ENCODE measurements at regions not wholly inside any gene's neighbourhood (a gene's known extent, or its start where the extent isn't known, plus 50 kb on each side); places are given as distances from the start of the nearest gene placed in this dataset.
"Not testable (repeated sequence)": the region's sequence is repeated elsewhere in the genome, so short reads cannot be mapped to it uniquely, and the experiment has no call there.

DNA sequence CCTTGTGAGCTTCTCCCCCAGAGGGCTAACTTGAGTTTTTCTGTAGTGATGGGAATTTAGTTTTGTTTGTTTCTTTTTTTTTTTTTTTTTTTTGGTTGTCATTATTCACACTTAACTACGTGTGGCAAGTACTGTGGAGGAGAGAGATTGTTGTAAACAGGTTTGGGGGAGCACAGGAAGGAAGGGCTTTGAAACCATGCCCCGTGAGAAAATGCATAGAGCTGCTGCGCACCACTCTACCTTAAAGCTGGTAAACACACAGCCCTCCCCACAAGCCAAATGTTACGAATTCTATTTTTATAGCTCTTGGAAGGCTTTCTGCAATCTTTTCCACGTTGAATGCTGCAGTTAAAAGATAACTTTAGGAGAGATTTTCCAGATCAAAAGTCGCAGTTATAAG is 76.2 kb downstream of the ZNF22 start:
- Histone ChIP-seq H3K27me3 (no peaks in the 10 kb centered on the region), H4K20me1 (no peaks in the 10 kb centered on the region), H3K9ac (no peak overlapping the region), H3K27ac (no peak overlapping the region), H3K4me3 (no peak overlapping the region), H3K4me1 (peaks cover 9% of the 10 kb centered on the region), H3K4me2 (peak overlapping the region; percentile 36), H3K36me3 (no peaks in the 10 kb centered on the region), H3K9me3 (peaks cover 16% of the 10 kb centered on the region)
- TF ChIP-seq Cebpa-rat (IDR thresholded peaks at IDR 0.05), result no peak

DNA sequence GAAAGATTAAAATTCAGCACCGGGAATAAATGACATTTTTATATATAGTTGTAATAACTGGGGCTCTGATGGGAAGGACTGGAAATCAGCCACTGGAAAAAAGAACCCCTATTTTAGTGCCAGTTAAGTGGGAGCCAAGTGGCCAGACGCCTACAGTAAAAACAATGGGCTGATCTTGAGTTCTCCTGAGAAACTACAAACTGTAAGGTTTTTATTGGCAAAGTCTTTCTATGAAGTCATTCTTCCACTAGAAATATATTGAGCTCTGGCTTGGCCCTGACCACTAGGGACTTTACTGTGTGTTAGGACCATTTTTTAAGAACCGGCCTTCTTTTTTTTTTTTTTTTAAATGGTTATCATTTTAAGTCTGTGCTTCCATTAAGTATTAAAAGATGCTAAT is 79.6 kb downstream of the ZNF22 start:
- H3K4me2 ChIP-seq, result no peak overlapping the region
- H3K9ac ChIP-seq, result no peak overlapping the region
- H3K36me3 ChIP-seq, result no peaks in the 10 kb centered on the region
- H3K9me3 ChIP-seq, result peaks cover 6% of the 10 kb centered on the region; the same call in 1 of the 2 replicates
- H4K20me1 ChIP-seq, result no peaks in the 10 kb centered on the region
- H3K27ac ChIP-seq, result no peak overlapping the region
- no peak for TF ChIP-seq Cebpa-rat (IDR thresholded peaks at IDR 0.05)
- no peaks in the 10 kb centered on the region for H3K27me3 ChIP-seq
- H3K4me1 ChIP-seq, result peaks cover 9% of the 10 kb centered on the region
- H3K4me3 ChIP-seq, result no peak overlapping the region

DNA sequence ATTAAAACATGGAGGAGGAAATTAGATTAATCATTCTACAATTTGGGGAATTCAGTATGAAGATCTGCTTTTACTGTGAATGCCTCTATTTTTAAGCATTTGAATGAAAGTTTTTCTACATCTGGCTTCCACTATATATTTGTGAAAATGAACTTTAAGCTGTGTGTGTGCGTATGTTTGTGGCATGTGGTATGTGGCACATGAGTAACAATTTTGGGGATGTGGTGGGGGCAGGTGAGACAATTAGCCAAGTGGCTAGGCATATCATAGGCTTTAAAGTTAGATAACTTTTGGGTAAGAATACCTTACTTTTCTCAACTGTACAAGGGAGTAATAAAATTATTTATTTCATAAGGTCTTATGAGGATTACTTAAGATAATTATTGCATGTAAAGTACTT is 81.5 kb downstream of the ZNF22 start:
- TF ChIP-seq Cebpa-rat (IDR thresholded peaks at IDR 0.05), result no peak
- H3K36me3 ChIP-seq, result no peaks in the 10 kb centered on the region
- H3K4me2 ChIP-seq, result no peak overlapping the region
- H3K9ac ChIP-seq, result no peak overlapping the region
- no peak overlapping the region for H3K27ac ChIP-seq
- no peaks in the 10 kb centered on the region for H3K27me3 ChIP-seq
- H3K9me3 ChIP-seq, result peaks cover 16% of the 10 kb centered on the region
- H4K20me1 ChIP-seq, result no peaks in the 10 kb centered on the region
- no peak overlapping the region for H3K4me3 ChIP-seq
- peaks cover 2% of the 10 kb centered on the region; the same call in 1 of the 2 replicates for H3K4me1 ChIP-seq

DNA sequence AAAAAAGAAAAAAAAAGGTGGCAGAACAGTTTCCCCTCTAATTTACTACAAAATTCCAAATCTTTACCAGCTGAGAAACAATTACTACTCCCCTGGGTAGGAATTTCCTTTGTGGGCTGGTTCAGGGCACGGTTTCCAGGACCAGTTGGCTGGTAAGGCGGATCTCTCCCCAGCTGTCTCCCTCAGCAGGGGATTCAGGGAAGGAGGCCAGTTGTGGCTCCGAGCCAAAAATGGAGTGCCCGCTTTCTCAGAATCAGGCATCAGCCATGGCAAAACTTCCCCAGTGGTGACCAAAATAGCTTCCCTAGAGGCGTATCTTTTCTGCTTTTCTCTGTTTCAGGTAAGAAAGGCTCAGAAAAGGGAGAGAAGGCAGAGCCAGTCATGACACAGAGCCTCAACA is 91.2 kb downstream of the ZNF22 start:
- H3K9ac ChIP-seq, result no peak overlapping the region
- no peak for TF ChIP-seq Cebpa-rat (IDR thresholded peaks at IDR 0.05)
- no peaks in the 10 kb centered on the region for H3K27me3 ChIP-seq
- peak overlapping the region; percentile 41; the same call in 1 of the 2 replicates for H3K27ac ChIP-seq
- peak overlapping the region; percentile 81 for H3K4me2 ChIP-seq
- H3K4me3 ChIP-seq, result no peak overlapping the region
- H3K4me1 ChIP-seq, result peaks cover 31% of the 10 kb centered on the region
- no peaks in the 10 kb centered on the region for H3K9me3 ChIP-seq
- no peaks in the 10 kb centered on the region for H3K36me3 ChIP-seq
- H4K20me1 ChIP-seq, result no peaks in the 10 kb centered on the region

DNA sequence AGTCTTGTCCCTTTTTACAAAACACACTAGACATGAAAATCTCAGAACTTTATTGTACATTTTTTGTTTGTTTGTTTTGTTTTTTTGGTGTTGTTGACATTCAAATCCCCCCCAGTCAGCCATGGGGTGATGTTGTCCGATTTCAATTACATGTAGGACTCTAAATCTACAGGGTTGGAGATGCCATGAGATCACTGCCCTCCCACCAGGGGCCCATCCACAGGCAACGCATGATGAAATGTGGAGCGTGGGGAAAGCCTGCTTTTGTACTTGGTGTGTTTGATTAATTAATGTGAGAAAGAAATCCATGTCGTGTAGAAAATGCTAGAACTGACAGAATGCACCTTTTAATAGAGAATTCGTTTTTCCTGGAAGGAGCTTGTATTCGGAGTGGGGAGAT is 93.2 kb downstream of the ZNF22 start:
- Histone ChIP-seq H4K20me1 (no peaks in the 10 kb centered on the region), H3K9me3 (no peaks in the 10 kb centered on the region), H3K4me3 (no peak overlapping the region), H3K4me2 (no peak overlapping the region), H3K27me3 (no peaks in the 10 kb centered on the region), H3K4me1 (peaks cover 31% of the 10 kb centered on the region), H3K36me3 (no peaks in the 10 kb centered on the region), H3K9ac (no peak overlapping the region), H3K27ac (no peak overlapping the region)
- no peak for TF ChIP-seq Cebpa-rat (IDR thresholded peaks at IDR 0.05)

DNA sequence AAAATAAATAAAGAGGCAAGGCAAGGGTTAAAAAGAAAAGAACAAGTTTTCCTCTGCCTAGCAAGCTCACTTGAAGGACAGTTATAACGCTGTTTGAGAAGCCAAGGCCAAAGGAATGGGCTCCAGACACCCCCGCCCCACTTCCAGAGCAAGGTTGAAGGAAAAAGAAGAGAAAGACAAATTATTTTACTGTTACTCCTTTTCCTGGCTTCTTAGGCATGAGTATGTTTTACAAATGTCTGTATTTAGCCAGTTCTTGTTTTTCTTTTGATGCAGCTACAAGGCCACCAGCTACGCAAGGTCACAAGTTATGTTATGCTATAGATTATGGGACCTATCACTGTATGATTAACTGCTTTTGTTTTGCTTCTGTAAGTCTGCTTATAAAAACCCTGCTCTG is 94.6 kb downstream of the ZNF22 start:
- Histone ChIP-seq H4K20me1 (no peaks in the 10 kb centered on the region), H3K36me3 (no peaks in the 10 kb centered on the region), H3K9me3 (no peaks in the 10 kb centered on the region), H3K27ac (no peak overlapping the region), H3K4me1 (peaks cover 23% of the 10 kb centered on the region), H3K27me3 (no peaks in the 10 kb centered on the region), H3K9ac (no peak overlapping the region), H3K4me3 (no peak overlapping the region), H3K4me2 (no peak overlapping the region)
- no peak for TF ChIP-seq Cebpa-rat (IDR thresholded peaks at IDR 0.05)

DNA sequence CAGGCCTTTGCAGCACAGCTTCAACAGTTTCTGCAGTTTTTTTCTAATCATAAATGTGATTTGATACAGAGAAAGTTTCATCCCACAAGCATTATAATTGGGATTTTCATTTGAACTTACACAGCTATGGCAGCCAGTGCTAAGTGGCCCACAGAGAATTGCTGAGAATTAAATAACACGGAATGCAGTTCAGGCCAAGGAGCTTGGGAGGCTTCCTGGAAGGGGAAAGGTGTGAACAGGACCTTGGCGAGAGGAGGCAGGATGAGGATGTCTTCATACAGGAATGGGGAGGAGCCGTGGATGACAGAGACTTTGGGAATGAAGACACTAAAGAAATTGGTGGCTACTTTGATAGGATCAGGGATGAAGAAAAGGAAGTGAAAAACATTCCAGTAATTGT is 95.3 kb downstream of the ZNF22 start:
- H3K27ac ChIP-seq, result no peak overlapping the region
- no peaks in the 10 kb centered on the region for H3K27me3 ChIP-seq
- no peaks in the 10 kb centered on the region for H3K36me3 ChIP-seq
- no peak for TF ChIP-seq Cebpa-rat (IDR thresholded peaks at IDR 0.05)
- no peaks in the 10 kb centered on the region for H3K9me3 ChIP-seq
- no peaks in the 10 kb centered on the region for H4K20me1 ChIP-seq
- H3K4me1 ChIP-seq, result peaks cover 16% of the 10 kb centered on the region
- no peak overlapping the region for H3K9ac ChIP-seq
- no peak overlapping the region for H3K4me2 ChIP-seq
- H3K4me3 ChIP-seq, result no peak overlapping the region

DNA sequence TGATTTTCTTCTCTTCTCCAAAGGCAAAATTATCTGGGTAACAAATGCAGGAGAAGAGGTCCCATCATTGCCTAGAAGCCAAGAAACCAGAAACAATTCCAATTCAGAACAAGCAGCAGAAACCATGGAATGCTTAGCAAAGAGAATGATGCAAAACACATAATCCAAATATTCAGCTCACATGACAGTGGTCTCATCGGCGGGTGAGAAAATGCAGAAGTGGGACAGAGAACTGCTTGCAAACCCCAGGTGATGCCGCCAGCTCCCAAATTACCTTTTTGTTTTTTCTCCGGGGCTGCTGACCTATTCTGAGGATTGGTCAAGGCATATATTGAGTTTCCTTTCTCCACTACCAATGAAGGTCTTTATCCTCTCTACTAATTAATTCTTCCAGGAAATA is 99.7 kb downstream of the ZNF22 start:
- no peak overlapping the region for H3K4me2 ChIP-seq
- H3K27ac ChIP-seq, result no peak overlapping the region
- no peaks in the 10 kb centered on the region for H3K9me3 ChIP-seq
- H3K4me3 ChIP-seq, result no peak overlapping the region
- no peaks in the 10 kb centered on the region for H3K27me3 ChIP-seq
- H3K4me1 ChIP-seq, result no peaks in the 10 kb centered on the region
- no peaks in the 10 kb centered on the region for H4K20me1 ChIP-seq
- H3K9ac ChIP-seq, result no peak overlapping the region
- TF ChIP-seq Cebpa-rat (IDR thresholded peaks at IDR 0.05), result no peak
- H3K36me3 ChIP-seq, result no peaks in the 10 kb centered on the region

DNA sequence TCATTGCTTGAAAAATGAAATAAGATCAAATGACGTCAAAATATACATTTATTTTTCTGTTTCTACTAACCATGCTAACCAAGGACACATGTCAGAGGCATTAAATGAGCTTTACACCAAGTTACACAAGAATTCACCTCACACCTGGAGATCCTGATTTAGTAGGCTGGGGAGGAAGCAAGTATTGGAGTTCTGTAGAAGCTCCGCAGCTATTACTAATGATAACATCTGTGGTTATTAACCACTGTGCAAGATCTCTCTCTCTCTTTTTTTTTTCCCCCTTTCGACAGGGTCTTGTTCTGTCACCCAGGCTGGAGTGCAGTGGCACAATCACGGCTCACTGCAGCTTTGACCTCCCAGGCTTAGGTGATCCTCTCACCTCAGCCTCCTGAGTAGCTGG is 104.0 kb downstream of the ZNF22 start:
- no peaks in the 10 kb centered on the region for H3K9me3 ChIP-seq
- no peak overlapping the region for H3K9ac ChIP-seq
- H3K4me3 ChIP-seq, result no peak overlapping the region
- no peaks in the 10 kb centered on the region for H3K36me3 ChIP-seq
- H3K4me1 ChIP-seq, result no peaks in the 10 kb centered on the region
- no peak overlapping the region for H3K27ac ChIP-seq
- H3K27me3 ChIP-seq, result no peaks in the 10 kb centered on the region
- no peaks in the 10 kb centered on the region for H4K20me1 ChIP-seq
- H3K4me2 ChIP-seq, result no peak overlapping the region
- TF ChIP-seq Cebpa-rat (IDR thresholded peaks at IDR 0.05), result no peak

DNA sequence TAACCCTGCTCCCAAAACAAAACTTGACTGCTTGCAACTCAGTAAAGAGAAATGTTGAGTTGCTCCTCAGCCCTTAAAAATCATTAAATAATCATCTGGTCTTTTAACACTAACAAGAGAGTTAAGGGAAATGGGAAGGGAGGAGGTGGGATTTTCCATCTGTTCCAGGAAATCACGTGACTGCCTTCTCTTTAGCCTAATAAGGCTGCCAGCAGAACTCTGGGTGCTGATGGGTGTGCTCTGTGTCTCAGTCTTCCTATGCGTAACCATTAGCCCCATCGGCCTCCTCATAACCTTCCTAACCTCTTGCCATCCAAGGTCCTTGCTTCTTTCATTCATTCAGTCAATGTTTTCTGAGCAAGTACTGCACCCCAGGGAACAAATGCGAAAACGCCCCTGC is 104.6 kb downstream of the ZNF22 start:
- H3K27me3 ChIP-seq, H4K20me1 ChIP-seq, H3K9me3 ChIP-seq, H3K27ac ChIP-seq, H3K4me3 ChIP-seq, H3K36me3 ChIP-seq, H3K9ac ChIP-seq, H3K4me2 ChIP-seq, H3K4me1 ChIP-seq: not testable (repeated sequence)

DNA sequence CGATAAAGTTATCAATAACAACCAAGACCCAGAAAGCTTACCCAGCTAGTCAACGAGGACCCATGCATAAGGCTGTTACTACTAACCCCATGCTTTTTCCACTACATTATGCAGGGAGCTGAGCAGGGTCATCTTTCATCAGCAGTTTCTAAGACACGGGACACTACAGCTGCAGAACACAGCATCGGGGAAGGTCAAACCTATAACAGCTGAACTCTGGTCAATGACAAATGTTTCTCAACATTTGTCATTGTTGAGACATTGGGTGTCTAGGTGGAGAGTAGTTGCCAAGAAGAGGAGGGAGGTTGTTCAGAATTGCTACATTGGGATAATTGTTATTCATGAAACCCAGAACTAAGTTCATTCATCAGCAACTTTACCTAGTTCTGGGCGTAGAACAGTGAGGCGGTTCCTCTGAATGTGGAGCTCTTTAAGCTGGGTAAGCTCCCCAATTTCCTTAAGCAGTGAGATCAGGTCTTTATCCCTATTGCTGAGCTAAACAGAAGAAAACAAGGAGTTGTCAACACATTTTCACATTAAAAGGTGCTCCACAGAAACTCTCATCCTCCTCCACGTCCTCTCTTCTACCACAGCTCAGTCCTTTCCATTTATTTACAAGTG is 105.6 kb downstream of the ZNF22 start:
- no peak overlapping the region for H3K4me3 ChIP-seq
- H3K4me2 ChIP-seq, result no peak overlapping the region
- H3K27me3 ChIP-seq, result no peaks in the 10 kb centered on the region
- no peaks in the 10 kb centered on the region for H4K20me1 ChIP-seq
- no peaks in the 10 kb centered on the region for H3K36me3 ChIP-seq
- TF ChIP-seq Cebpa-rat (IDR thresholded peaks at IDR 0.05), result no peak
- H3K9ac ChIP-seq, result no peak overlapping the region
- H3K4me1 ChIP-seq, result no peaks in the 10 kb centered on the region
- no peak overlapping the region for H3K27ac ChIP-seq
- no peaks in the 10 kb centered on the region for H3K9me3 ChIP-seq
